ENCODE measurements at regions not wholly inside any gene's neighbourhood (a gene's known extent, or its start where the extent isn't known, plus 50 kb on each side); places are given as distances from the start of the nearest gene placed in this dataset.

GRCh38 chr17:79324194-79324593, 249.6 kb downstream of the ENGASE start:
- Histone ChIP-seq H3K36me3 (no peaks in the 10 kb centered on the region), H3K4me3 (no peak overlapping the region), H3K9me3 (no peaks in the 10 kb centered on the region), H3K27me3 (no peaks in the 10 kb centered on the region), H3K4me1 (no peaks in the 10 kb centered on the region), H3K27ac (no peak overlapping the region)
- intact Hi-C loops (cut with DNase I; ENCODE audit: low total_unique reads): no loop called here
- TF ChIP-seq POLR2A (IDR thresholded peaks at IDR 0.05): no peak
- no peak for TF ChIP-seq CTCF (IDR thresholded peaks at IDR 0.05)
- no peak for DNase-seq

GRCh38 chr17:79323566-79323965, 248.9 kb downstream of the ENGASE start:
- H3K27me3 ChIP-seq: no peaks in the 10 kb centered on the region
- no peaks in the 10 kb centered on the region for H3K4me1 ChIP-seq
- no peak for DNase-seq

DNA sequence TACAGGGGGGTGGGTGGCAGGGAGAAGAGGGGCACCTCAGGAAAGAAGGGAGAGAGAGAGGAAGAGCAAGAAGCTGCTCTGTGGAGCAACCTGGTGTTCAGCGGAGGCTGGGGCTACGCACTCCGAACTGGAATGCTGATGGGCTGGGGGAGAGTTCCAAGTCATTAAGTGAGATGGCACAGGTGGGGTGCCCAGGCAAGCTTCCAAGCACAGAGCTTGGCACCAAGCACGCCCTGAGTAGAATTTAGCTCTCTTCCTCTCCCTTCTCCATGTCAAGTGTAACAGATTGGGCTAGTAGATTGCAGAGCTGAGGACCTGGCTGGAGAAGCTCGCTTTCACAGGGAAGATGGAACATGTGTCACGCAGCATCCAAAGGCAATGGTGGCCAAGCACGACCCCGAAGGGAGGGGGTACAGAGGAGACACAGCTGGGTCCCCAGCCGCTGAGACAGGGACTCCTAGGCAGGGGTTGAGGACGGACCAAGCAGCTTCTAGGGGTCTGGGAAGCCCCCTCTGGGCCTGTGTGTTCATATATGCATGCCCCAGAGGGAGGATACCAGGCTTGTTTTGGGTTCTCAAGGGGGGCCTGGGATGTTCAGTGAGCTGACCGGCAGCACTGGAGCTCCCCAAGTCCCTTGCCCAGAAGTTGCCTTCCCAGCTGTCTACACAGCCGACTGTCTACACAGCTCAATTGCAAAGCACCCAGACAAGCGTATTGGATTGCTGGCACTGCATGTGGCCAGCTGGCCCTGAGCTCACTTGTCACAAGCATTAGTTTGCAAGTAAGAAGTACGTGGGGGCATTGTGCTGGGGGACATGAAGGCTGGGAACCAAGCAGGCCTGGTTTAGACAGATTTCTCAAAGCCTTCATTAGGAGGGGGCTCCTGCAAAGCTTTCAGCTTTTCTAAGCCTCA, 247.8 kb downstream of the ENGASE start:
- Histone ChIP-seq H3K9me3 (no peaks in the 10 kb centered on the region), H3K36me3 (no peaks in the 10 kb centered on the region), H3K4me1 (no peaks in the 10 kb centered on the region), H3K4me3 (no peak overlapping the region), H3K27me3 (no peaks in the 10 kb centered on the region), H3K27ac (no peak overlapping the region)
- no peak for DNase-seq
- TF ChIP-seq POLR2A (IDR thresholded peaks at IDR 0.05) (no peak), CTCF (IDR thresholded peaks at IDR 0.05) (no peak)
- intact Hi-C loops (cut with DNase I; ENCODE audit: low total_unique reads): no loop called here

More at GRCh38 chr17:79323566-79323965, 248.9 kb downstream of the ENGASE start:
- Histone ChIP-seq H3K27ac (no peak overlapping the region), H3K36me3 (no peaks in the 10 kb centered on the region), H3K9me3 (no peaks in the 10 kb centered on the region), H3K4me3 (no peak overlapping the region)
- intact Hi-C loops (cut with DNase I; ENCODE audit: low total_unique reads): no loop called here
- TF ChIP-seq CTCF (IDR thresholded peaks at IDR 0.05) (no peak), POLR2A (IDR thresholded peaks at IDR 0.05) (no peak)

GRCh38 chr17:79320331-79320730, 245.7 kb downstream of the ENGASE start:
- no peak for DNase-seq
- Histone ChIP-seq H3K36me3 (no peaks in the 10 kb centered on the region), H3K27ac (no peak overlapping the region), H3K27me3 (no peaks in the 10 kb centered on the region), H3K4me3 (no peak overlapping the region), H3K4me1 (no peaks in the 10 kb centered on the region), H3K9me3 (no peaks in the 10 kb centered on the region)
- intact Hi-C loops (cut with DNase I; ENCODE audit: low total_unique reads): no loop called here
- no peak for TF ChIP-seq CTCF (IDR thresholded peaks at IDR 0.05)
- TF ChIP-seq POLR2A (IDR thresholded peaks at IDR 0.05): no peak

DNA sequence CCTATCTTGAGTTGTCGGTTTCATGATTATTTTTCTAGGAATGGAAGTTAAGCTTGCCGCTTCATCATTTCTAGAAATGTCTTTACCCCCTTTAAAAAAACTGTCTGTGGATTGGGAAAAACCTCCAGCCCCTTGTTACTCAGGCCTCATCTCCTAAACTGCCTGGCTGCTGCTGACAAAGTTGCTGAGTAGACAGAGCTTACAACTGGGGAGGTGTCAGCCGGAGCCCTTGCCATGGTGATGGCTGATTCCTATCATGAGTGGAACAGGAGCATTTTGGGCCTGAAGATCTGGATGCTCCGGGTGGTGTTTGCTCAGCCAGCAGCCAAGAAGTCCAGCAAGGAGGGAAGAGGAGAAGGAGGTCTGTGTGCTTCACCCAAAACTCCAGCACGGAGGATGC, 243.3 kb downstream of the ENGASE start:
- TF ChIP-seq CTCF (IDR thresholded peaks at IDR 0.05): no peak
- TF ChIP-seq POLR2A (IDR thresholded peaks at IDR 0.05): no peak
- DNase-seq: no peak
- Histone ChIP-seq H3K27ac (no peak overlapping the region), H3K9me3 (no peaks in the 10 kb centered on the region), H3K4me1 (no peaks in the 10 kb centered on the region), H3K36me3 (no peaks in the 10 kb centered on the region), H3K27me3 (no peaks in the 10 kb centered on the region), H3K4me3 (no peak overlapping the region)
- intact Hi-C loops (cut with DNase I; ENCODE audit: low total_unique reads): no loop called here

All from uterus (tissue), 3 donors.